ENCODE measurements at regions not wholly inside any gene's neighbourhood (a gene's known extent, or its start where the extent isn't known, plus 50 kb on each side); places are given as distances from the start of the nearest gene placed in this dataset.

- no peaks in the 10 kb centered on the region for H3K36me3 Mint-ChIP-seq (ENCODE audit: unreplicated experiment)
- no peak for DNase-seq
- H3K27ac Mint-ChIP-seq (ENCODE audit: unreplicated experiment): no peak overlapping the region
- peaks cover 5% of the 10 kb centered on the region for H3K9me3 Mint-ChIP-seq (ENCODE audit: unreplicated experiment)
- TF ChIP-seq CTCF (IDR thresholded peaks at IDR 0.05; ENCODE audit: partially characterized antibody, unreplicated experiment): no peak
- peaks cover 46% of the 10 kb centered on the region for H3K4me1 Mint-ChIP-seq (ENCODE audit: low read depth, unreplicated experiment)
- no peaks in the 10 kb centered on the region for H3K27me3 Mint-ChIP-seq (ENCODE audit: unreplicated experiment)
- no peak overlapping the region for H3K4me3 Mint-ChIP-seq (ENCODE audit: unreplicated experiment)
These were observed 73.4 kb upstream of the FRMD1 start for GRCh38 chr6:168152306-168152963.

DNA sequence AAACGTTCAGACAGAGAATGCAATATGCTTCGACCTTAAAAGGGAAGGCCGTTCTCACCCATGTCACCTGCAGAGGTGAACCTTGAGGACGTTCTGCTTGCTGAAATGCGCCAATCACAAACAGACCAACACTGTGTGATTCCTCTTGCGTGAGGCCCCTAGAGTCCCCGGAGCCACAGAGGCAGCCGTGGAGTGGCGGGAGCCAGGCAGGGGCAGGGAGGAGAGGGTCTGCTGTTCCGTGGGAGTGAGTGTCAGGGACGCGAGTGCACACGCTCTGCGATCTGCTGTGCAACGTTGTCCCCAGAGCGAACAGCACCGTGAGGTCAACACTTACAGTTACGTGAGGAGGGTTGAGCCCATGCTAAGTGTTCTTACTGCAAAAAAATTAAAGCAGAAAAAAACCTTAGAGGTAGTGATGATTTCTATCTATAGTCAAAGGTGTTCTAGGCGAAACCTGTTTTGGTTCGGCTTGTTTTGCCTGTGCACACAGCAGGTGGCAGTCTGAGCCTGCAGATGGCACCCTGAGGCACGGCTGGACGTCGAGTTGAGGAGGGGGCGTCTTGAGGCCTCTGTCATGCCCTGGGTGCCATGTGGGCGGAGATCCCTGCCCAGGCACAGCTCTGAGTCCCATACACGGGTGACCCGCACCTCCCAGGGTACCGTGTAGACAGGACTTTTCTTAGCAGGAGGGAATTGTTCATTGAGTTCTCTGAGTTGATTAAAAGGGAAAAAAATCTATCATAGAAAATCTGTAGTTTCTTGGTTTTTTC lies 71.7 kb upstream of the FRMD1 start:
- peak; percentile 58 for DNase-seq
- no peak for TF ChIP-seq CTCF (IDR thresholded peaks at IDR 0.05; ENCODE audit: partially characterized antibody, unreplicated experiment)
- no peak overlapping the region for H3K4me3 Mint-ChIP-seq (ENCODE audit: unreplicated experiment)

DNA sequence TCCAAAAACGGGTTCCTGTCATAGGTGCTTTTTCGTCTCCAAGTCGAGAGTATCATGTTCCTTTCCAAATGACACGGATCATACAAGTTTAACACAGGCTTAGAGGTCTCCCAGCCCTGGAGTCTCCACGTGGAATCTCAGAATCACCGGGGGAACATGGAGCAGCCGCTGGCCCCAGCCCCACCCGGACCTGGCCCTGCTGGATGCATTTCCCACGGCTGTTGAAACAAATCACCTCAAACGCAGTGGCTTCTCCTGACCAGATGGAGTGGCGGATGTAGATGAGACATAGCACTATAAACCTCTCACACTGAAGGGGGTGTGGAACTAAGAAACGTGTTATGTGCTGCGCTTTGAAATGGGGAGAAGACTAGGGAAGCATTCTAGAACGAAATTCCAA lies 70.0 kb upstream of the FRMD1 start:
- H3K27ac Mint-ChIP-seq (ENCODE audit: unreplicated experiment): no peak overlapping the region
- DNase-seq: no peak
- no peak overlapping the region for H3K4me3 Mint-ChIP-seq (ENCODE audit: unreplicated experiment)
- no peaks in the 10 kb centered on the region for H3K27me3 Mint-ChIP-seq (ENCODE audit: unreplicated experiment)
- H3K36me3 Mint-ChIP-seq (ENCODE audit: unreplicated experiment): no peaks in the 10 kb centered on the region
- H3K4me1 Mint-ChIP-seq (ENCODE audit: low read depth, unreplicated experiment): peaks cover 23% of the 10 kb centered on the region
- H3K9me3 Mint-ChIP-seq (ENCODE audit: unreplicated experiment): no peaks in the 10 kb centered on the region
- no peak for TF ChIP-seq CTCF (IDR thresholded peaks at IDR 0.05; ENCODE audit: partially characterized antibody, unreplicated experiment)

More for the DNA sequence above, 71.7 kb upstream of the FRMD1 start:
- peaks cover 2% of the 10 kb centered on the region for H3K9me3 Mint-ChIP-seq (ENCODE audit: unreplicated experiment)
- peaks cover 35% of the 10 kb centered on the region for H3K4me1 Mint-ChIP-seq (ENCODE audit: low read depth, unreplicated experiment)
- no peaks in the 10 kb centered on the region for H3K36me3 Mint-ChIP-seq (ENCODE audit: unreplicated experiment)
- no peak overlapping the region for H3K27ac Mint-ChIP-seq (ENCODE audit: unreplicated experiment)
- no peaks in the 10 kb centered on the region for H3K27me3 Mint-ChIP-seq (ENCODE audit: unreplicated experiment)

- no peak overlapping the region for H3K4me3 Mint-ChIP-seq (ENCODE audit: unreplicated experiment)
- peaks cover 22% of the 10 kb centered on the region for H3K4me1 Mint-ChIP-seq (ENCODE audit: low read depth, unreplicated experiment)
- H3K27me3 Mint-ChIP-seq (ENCODE audit: unreplicated experiment): no peaks in the 10 kb centered on the region
- no peak overlapping the region for H3K27ac Mint-ChIP-seq (ENCODE audit: unreplicated experiment)
- H3K9me3 Mint-ChIP-seq (ENCODE audit: unreplicated experiment): no peaks in the 10 kb centered on the region
- no peaks in the 10 kb centered on the region for H3K36me3 Mint-ChIP-seq (ENCODE audit: unreplicated experiment)
- no peak for DNase-seq
- TF ChIP-seq CTCF (IDR thresholded peaks at IDR 0.05; ENCODE audit: partially characterized antibody, unreplicated experiment): no peak
These were observed 69.3 kb upstream of the FRMD1 start for GRCh38 chr6:168148231-168148849.

All from glutamatergic neuron (in vitro differentiated cells).